Uterus (tissue), 3 donors: ENCODE measurements at regions not wholly inside any gene's neighbourhood (a gene's known extent, or its start where the extent isn't known, plus 50 kb on each side); places are given as distances from the start of the nearest gene placed in this dataset.

Experiments used
- DNase-seq, 2 donors: peaks; one replicate each; pipeline ENCODE4 v3.0.0-alpha.2; 2019 to 2020
- H3K27ac ChIP-seq, 2 donors: fragments of 200-600 bp; sonication (generic); 1 replicate in 1 of 2; 2 replicates in 1 of 2; pipeline ENCODE4 v1.5.1; 2016 to 2018
- H3K27me3 ChIP-seq, 2 donors: fragments of 200-600 bp; sonication (generic); one replicate each; pipeline ENCODE4 v1.5.1; 2018 to 2019; ENCODE audit warnings: control low read depth in 1 of 2
- H3K36me3 ChIP-seq, 2 donors: fragments of 200-600 bp; sonication (generic); one replicate each; pipeline ENCODE4 v1.5.1; 2019; ENCODE audit warnings: control low read depth in 1 of 2
- H3K4me1 ChIP-seq, 2 donors: fragments of 200-600 bp; sonication (generic); one replicate each; pipeline ENCODE4 v1.5.1; 2018 to 2019; ENCODE audit warnings: control low read depth in 1 of 2
- H3K4me3 ChIP-seq, 2 donors: fragments of 200-600 bp; sonication (generic); 1 replicate in 1 of 2; 2 replicates in 1 of 2; pipeline ENCODE4 v1.5.1; 2018 to 2019; ENCODE audit warnings: mild to moderate bottlenecking in 1 of 2
- H3K9me3 ChIP-seq, 2 donors: fragments of 200-600 bp; sonication (generic); one replicate each; pipeline ENCODE4 v1.5.1; 2019; ENCODE audit warnings: control low read depth in 1 of 2
- CTCF ChIP-seq, 4 experiments: fragments of 200-600 bp in 2 of 4; fragments of 450-650 bp in 2 of 4; sonication (generic) in 2 of 4; IDR thresholded peaks; one replicate each; pipeline ENCODE4 v1.5.1; 2016 to 2019; ENCODE audit warnings: antibody characterized with exemption in 4 of 4, mild to moderate bottlenecking in 2 of 4, moderate library complexity in 1 of 4
- POLR2A ChIP-seq, 2 donors: fragments of 450-650 bp; IDR thresholded peaks; one replicate each; pipeline ENCODE4 v1.6.1; 2016; ENCODE audit warnings: antibody characterized with exemption in 2 of 2, mild to moderate bottlenecking in 1 of 2, moderate library complexity in 1 of 2
- intact Hi-C: fragments of 100-400 bp; cut with DNase I; formaldehyde crosslinking; loops from one replicate; pipeline ENCODE4 v1.15.1; 2023; ENCODE audit warnings: low total_unique reads
- donor health status: DM: yes; HTN: yes; CAD: no.

GRCh38 chr14:44649061-44649460, 142.0 kb upstream of the FSCB start:
- no peak for TF ChIP-seq CTCF (IDR thresholded peaks at IDR 0.05)
- TF ChIP-seq POLR2A (IDR thresholded peaks at IDR 0.05): no peak
- H3K27me3 ChIP-seq: no peaks in the 10 kb centered on the region
- no peaks in the 10 kb centered on the region for H3K9me3 ChIP-seq
- H3K27ac ChIP-seq: no peak overlapping the region
- H3K36me3 ChIP-seq: no peaks in the 10 kb centered on the region
- no peak for DNase-seq
- intact Hi-C loops: no loop called here
- H3K4me3 ChIP-seq: no peak overlapping the region
- no peaks in the 10 kb centered on the region for H3K4me1 ChIP-seq

DNA sequence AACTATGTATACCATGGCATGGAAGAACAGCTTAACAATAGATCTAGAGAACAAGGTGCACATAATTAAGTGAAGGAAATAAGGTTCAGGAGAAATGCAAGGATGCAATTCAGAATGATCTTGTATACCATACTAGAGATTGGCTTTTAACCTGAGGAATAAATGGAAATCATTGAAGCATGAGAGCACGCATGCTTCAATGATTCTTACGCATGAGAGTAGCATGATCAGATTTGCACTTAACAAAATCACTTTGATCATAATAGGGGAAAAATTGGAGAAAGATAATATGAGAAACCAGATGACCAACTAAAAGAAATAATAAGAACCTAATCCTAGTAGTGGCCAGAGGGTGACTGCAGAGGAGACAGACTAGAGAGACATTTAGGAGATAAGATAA, 133.3 kb upstream of the FSCB start:
- intact Hi-C loops: no loop called here
- Histone ChIP-seq H3K9me3 (no peaks in the 10 kb centered on the region), H3K4me1 (no peaks in the 10 kb centered on the region)

DNA sequence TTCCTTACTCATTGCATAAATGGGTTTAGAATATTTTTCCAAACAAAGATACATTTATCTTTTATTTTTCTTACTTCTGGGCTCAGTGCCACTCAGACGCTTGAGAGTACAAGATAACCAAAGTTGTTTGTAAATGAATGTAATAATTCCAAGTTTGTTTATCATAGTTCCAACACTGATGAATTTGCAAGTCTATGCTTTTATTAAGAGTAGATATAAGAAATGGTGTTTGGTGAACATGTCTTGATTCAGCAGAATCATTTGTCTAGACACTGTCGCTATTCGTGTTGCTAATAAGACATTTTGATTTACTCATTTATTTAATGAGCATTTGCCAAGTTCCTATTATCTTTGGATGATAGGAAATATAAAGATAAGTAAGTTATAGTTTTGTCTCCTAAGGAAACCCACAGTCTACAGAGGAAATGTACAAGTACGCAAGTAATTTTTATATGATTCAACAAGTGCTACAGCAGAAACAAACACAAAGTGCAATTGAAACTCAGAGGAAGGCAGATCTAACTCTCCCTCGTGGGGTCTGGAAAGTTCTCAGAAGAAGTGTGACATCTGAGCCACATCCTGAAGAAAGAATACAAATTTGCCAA, 132.8 kb upstream of the FSCB start:
- intact Hi-C loops: no loop called here
- Histone ChIP-seq H3K9me3 (no peaks in the 10 kb centered on the region), H3K27ac (no peak overlapping the region), H3K4me3 (no peak overlapping the region), H3K4me1 (no peaks in the 10 kb centered on the region), H3K27me3 (no peaks in the 10 kb centered on the region), H3K36me3 (no peaks in the 10 kb centered on the region)
- DNase-seq: no peak
- TF ChIP-seq CTCF (IDR thresholded peaks at IDR 0.05) (no peak), POLR2A (IDR thresholded peaks at IDR 0.05) (no peak)

More for the DNA sequence above, 133.3 kb upstream of the FSCB start:
- Histone ChIP-seq H3K27ac (no peak overlapping the region), H3K27me3 (no peaks in the 10 kb centered on the region), H3K36me3 (no peaks in the 10 kb centered on the region), H3K4me3 (no peak overlapping the region)
- TF ChIP-seq POLR2A (IDR thresholded peaks at IDR 0.05): no peak
- TF ChIP-seq CTCF (IDR thresholded peaks at IDR 0.05): no peak
- no peak for DNase-seq

- intact Hi-C loops: no loop called here
- no peaks in the 10 kb centered on the region for H3K9me3 ChIP-seq
- no peak overlapping the region for H3K27ac ChIP-seq
- H3K4me1 ChIP-seq: no peaks in the 10 kb centered on the region
- DNase-seq: no peak
- no peaks in the 10 kb centered on the region for H3K27me3 ChIP-seq
- TF ChIP-seq CTCF (IDR thresholded peaks at IDR 0.05): no peak
- no peak for TF ChIP-seq POLR2A (IDR thresholded peaks at IDR 0.05)
- no peak overlapping the region for H3K4me3 ChIP-seq
- no peaks in the 10 kb centered on the region for H3K36me3 ChIP-seq
These were observed 127.6 kb upstream of the FSCB start for GRCh38 chr14:44634692-44635091.

DNA sequence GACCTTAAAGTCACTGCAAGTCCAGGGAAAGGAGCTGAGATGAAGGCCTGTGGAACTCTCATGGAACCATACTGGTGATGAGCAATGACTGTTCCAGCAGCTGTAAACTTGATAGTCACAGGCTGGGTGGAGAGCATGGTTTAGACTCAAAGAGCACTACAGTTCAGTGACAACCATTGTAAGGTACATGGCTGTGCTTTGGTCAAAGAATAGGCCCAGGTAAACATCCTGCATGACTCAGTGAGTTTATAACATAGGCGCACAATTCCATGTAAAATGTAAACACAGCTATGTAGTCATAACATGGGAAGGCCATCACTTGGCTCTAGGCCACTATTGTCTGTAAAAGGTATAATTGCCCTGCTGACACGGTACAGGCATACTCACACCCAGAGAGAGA, 119.3 kb upstream of the FSCB start:
- TF ChIP-seq CTCF (IDR thresholded peaks at IDR 0.05): no peak
- no peak for TF ChIP-seq POLR2A (IDR thresholded peaks at IDR 0.05)
- no peaks in the 10 kb centered on the region for H3K36me3 ChIP-seq
- H3K4me1 ChIP-seq: no peaks in the 10 kb centered on the region
- H3K27me3 ChIP-seq: no peaks in the 10 kb centered on the region
- no peak overlapping the region for H3K27ac ChIP-seq
- H3K9me3 ChIP-seq: no peaks in the 10 kb centered on the region
- H3K4me3 ChIP-seq: no peak overlapping the region
- intact Hi-C loops: no loop called here
- DNase-seq: no peak
